G401 (cell line): ENCODE measurements at regions not wholly inside any gene's neighbourhood (a gene's known extent, or its start where the extent isn't known, plus 50 kb on each side); places are given as distances from the start of the nearest gene placed in this dataset.

ENCODE experiments used
- DNase-seq: peaks from one replicate; pipeline ENCODE4 v3.0.0-alpha.2; 2015; ENCODE audit warnings: low spot score
- in situ Hi-C: cut with HindIII; loops from 2 replicates; pipeline ENCODE4 v1.10.0; 2016; ENCODE audit warnings: low sequenced_read_pairs, mixed read lengths

- in situ Hi-C loops = no loop called here
- DNase-seq = no peak
Measured at GRCh38 chr20:58162986-58163385, 65.5 kb downstream of the ANKRD60 start.

- no peak for DNase-seq
- in situ Hi-C loops = no loop called here
Measured at GRCh38 chr20:58161192-58161591, 67.3 kb downstream of the ANKRD60 start.

GRCh38 chr20:58160451-58161061 lies 67.9 kb downstream of the ANKRD60 start:
- in situ Hi-C loops = no loop called here

GRCh38 chr20:58155148-58155925 lies 73.1 kb downstream of the ANKRD60 start:
- no peak for DNase-seq
- in situ Hi-C loops = no loop called here

More at GRCh38 chr20:58160451-58161061, 67.9 kb downstream of the ANKRD60 start:
- no peak for DNase-seq

GRCh38 chr20:58154113-58154512 lies 74.3 kb downstream of the ANKRD60 start:
- no peak for DNase-seq
- in situ Hi-C loops = no loop called here

- no peak for DNase-seq
- in situ Hi-C loops = no loop called here
Measured at GRCh38 chr20:58153121-58153520, 75.3 kb downstream of the ANKRD60 start.

- no peak for DNase-seq
- in situ Hi-C loops = no loop called here
Measured at GRCh38 chr20:58150772-58151171, 77.7 kb downstream of the ANKRD60 start.

GRCh38 chr20:58149437-58150091 lies 78.9 kb downstream of the ANKRD60 start:
- in situ Hi-C loops = no loop called here
- no peak for DNase-seq

- DNase-seq = no peak
- in situ Hi-C loops = no loop called here
Measured at GRCh38 chr20:58148891-58149290, 79.6 kb downstream of the ANKRD60 start.

GRCh38 chr20:58147628-58148370 lies 80.7 kb downstream of the ANKRD60 start:
- in situ Hi-C loops = no loop called here
- no peak for DNase-seq

- in situ Hi-C loops = no loop called here
- no peak for DNase-seq
Measured at GRCh38 chr20:58146746-58147140, 81.7 kb downstream of the ANKRD60 start.

GRCh38 chr20:58146081-58146745 lies 82.2 kb downstream of the ANKRD60 start:
- DNase-seq = no peak
- in situ Hi-C loops = no loop called here

GRCh38 chr20:58145506-58146080 lies 82.9 kb downstream of the ANKRD60 start:
- DNase-seq = no peak
- in situ Hi-C loops = no loop called here

- in situ Hi-C loops = no loop called here
- no peak for DNase-seq
Measured at GRCh38 chr20:58144096-58144495, 84.4 kb downstream of the ANKRD60 start.

GRCh38 chr20:58143531-58143930 lies 84.9 kb downstream of the ANKRD60 start:
- in situ Hi-C loops = no loop called here
- no peak for DNase-seq

GRCh38 chr20:58142843-58143185 lies 85.6 kb downstream of the ANKRD60 start:
- in situ Hi-C loops = no loop called here
- no peak for DNase-seq

- in situ Hi-C loops = no loop called here
- DNase-seq = no peak
Measured at GRCh38 chr20:58141971-58142842, 86.2 kb downstream of the ANKRD60 start.

GRCh38 chr20:58141496-58141895 lies 87.0 kb downstream of the ANKRD60 start:
- DNase-seq = no peak
- in situ Hi-C loops = no loop called here
